Liver (tissue), 8 donors: ENCODE measurements at regions not wholly inside any gene's neighbourhood (a gene's known extent, or its start where the extent isn't known, plus 50 kb on each side); places are given as distances from the start of the nearest gene placed in this dataset.

Experiments
- DNase-seq: peaks from one replicate; pipeline ENCODE4 v3.0.0-alpha.2; 2017; ENCODE audit warnings: low spot score
- H3K27ac ChIP-seq, 2 donors: one replicate each; pipeline ENCODE4 v1.7.0; 2013; ENCODE audit warnings: inconsistent platforms in 2 of 2, low read length in 2 of 2, control low read depth in 1 of 2, low read depth in 1 of 2, mild to moderate bottlenecking in 1 of 2
- H3K27me3 ChIP-seq, 4 donors: one replicate each; pipeline versions ENCODE4 v1.6.1 to v1.7.0; 2013; ENCODE audit warnings: low read length in 3 of 4, inconsistent platforms in 1 of 4, mild to moderate bottlenecking in 1 of 4, moderate library complexity in 1 of 4; ENCODE audit not compliant: control insufficient read depth in 4 of 4, insufficient read depth in 4 of 4
- H3K36me3 ChIP-seq, 4 donors: one replicate each; pipeline versions ENCODE4 v1.6.1 to v1.7.0; 2013; ENCODE audit warnings: low read length in 3 of 4, mild to moderate bottlenecking in 3 of 4, low read depth in 1 of 4, moderate library complexity in 1 of 4; ENCODE audit not compliant: control insufficient read depth in 4 of 4, insufficient read depth in 3 of 4
- H3K4me1 ChIP-seq, 4 donors: one replicate each; pipeline versions ENCODE4 v1.6.1 to v1.7.0; 2013; ENCODE audit warnings: low read length in 3 of 4, mild to moderate bottlenecking in 3 of 4, moderate library complexity in 1 of 4; ENCODE audit not compliant: control insufficient read depth in 4 of 4, insufficient read depth in 4 of 4
- H3K4me3 ChIP-seq, 3 donors: one replicate each; pipeline versions ENCODE4 v1.6.1 to v1.7.0; 2013; ENCODE audit warnings: low read length in 3 of 3, control low read depth in 1 of 3, low read depth in 1 of 3, mild to moderate bottlenecking in 1 of 3
- H3K9ac ChIP-seq, 2 donors: one replicate each; pipeline ENCODE4 v1.7.0; 2013; ENCODE audit warnings: low read length in 2 of 2, mild to moderate bottlenecking in 2 of 2, moderate library complexity in 2 of 2, control low read depth in 1 of 2, low read depth in 1 of 2
- H3K9me3 ChIP-seq, 4 donors: one replicate each; pipeline versions ENCODE4 v1.6.1 to v1.7.0; 2013; ENCODE audit warnings: low read length in 3 of 4; ENCODE audit not compliant: control insufficient read depth in 4 of 4
- EGR1 ChIP-seq, 2 donors: IDR thresholded peaks; 2 replicates each; pipeline ENCODE4 v1.6.1; 2016 to 2018; ENCODE audit warnings: antibody characterized with exemption in 2 of 2, low read depth in 2 of 2
- FOXA1 ChIP-seq: IDR thresholded peaks from 2 replicates; pipeline ENCODE4 v1.6.1; 2016; ENCODE audit warnings: antibody characterized with exemption
- FOXA2 ChIP-seq: IDR thresholded peaks from 2 replicates; pipeline ENCODE4 v1.6.1; 2016; ENCODE audit warnings: antibody characterized with exemption
- GABPA ChIP-seq, 2 donors: IDR thresholded peaks in 1 of 2; conservative IDR thresholded peaks in 1 of 2; 2 replicates each; pipeline ENCODE4 v1.6.1; 2016; ENCODE audit warnings: antibody characterized with exemption in 2 of 2, mild to moderate bottlenecking in 1 of 2, moderate library complexity in 1 of 2
- HNF4A ChIP-seq, 2 donors: conservative IDR thresholded peaks; 2 replicates each; pipeline ENCODE4 v1.6.1; 2016; ENCODE audit warnings: antibody characterized with exemption in 2 of 2, mild to moderate bottlenecking in 2 of 2
- HNF4G ChIP-seq: IDR thresholded peaks from 2 replicates; pipeline ENCODE4 v1.6.1; 2016; ENCODE audit warnings: antibody characterized with exemption
- JUND ChIP-seq, 2 donors: IDR thresholded peaks; 2 replicates each; pipeline ENCODE4 v1.6.1; 2016; ENCODE audit warnings: antibody characterized with exemption in 2 of 2
- NR2F2 ChIP-seq: IDR thresholded peaks from 2 replicates; pipeline ENCODE4 v1.6.1; 2016; ENCODE audit warnings: antibody characterized with exemption
- RAD21 ChIP-seq, 2 donors: IDR thresholded peaks; 2 replicates each; pipeline ENCODE4 v1.6.1; 2016; ENCODE audit warnings: antibody characterized with exemption in 2 of 2, mild to moderate bottlenecking in 2 of 2
- RXRA ChIP-seq, 2 donors: IDR thresholded peaks; 2 replicates each; pipeline ENCODE4 v1.6.1; 2017 to 2018; ENCODE audit warnings: antibody characterized with exemption in 2 of 2, mild to moderate bottlenecking in 1 of 2
- SP1 ChIP-seq: IDR thresholded peaks from 2 replicates; pipeline ENCODE4 v1.6.1; 2018; ENCODE audit warnings: antibody characterized with exemption, mild to moderate bottlenecking
- TAF1 ChIP-seq: conservative IDR thresholded peaks from 2 replicates; pipeline ENCODE4 v1.6.1; 2016; ENCODE audit warnings: antibody characterized with exemption, mild to moderate bottlenecking
- YY1 ChIP-seq: IDR thresholded peaks from 2 replicates; pipeline ENCODE4 v1.6.1; 2016; ENCODE audit warnings: antibody characterized with exemption, mild to moderate bottlenecking
- WGBS: extraction: QIAGEN DNeasy Blood & Tissue Kit; methylation state at CpG from one replicate; pipeline ENCODE4 v1.1.7; 2013; 5-methylcytosine and 5-hydroxymethylcytosine counted together
- TF ChIP-seq, protein P1 (sequence below): IDR thresholded peaks from 2 replicates; pipeline ENCODE4 v1.6.1; 2016; ENCODE audit warnings: antibody characterized with exemption
- TF ChIP-seq, protein P2 (sequence below): IDR thresholded peaks from 2 replicates; pipeline ENCODE4 v1.6.1; 2016; ENCODE audit warnings: antibody characterized with exemption, mild to moderate bottlenecking
- TF ChIP-seq, protein P3 (sequence below): fragments of 150-350 bp; IDR thresholded peaks from 2 replicates; pipeline ENCODE4 v1.5.1; 2017; ENCODE audit warnings: improper control_type of control experiment, low read depth, low read length; ENCODE audit not compliant: missing input control
- TF ChIP-seq, protein P4 (sequence below): IDR thresholded peaks from 2 replicates; pipeline ENCODE4 v1.6.1; 2016; ENCODE audit warnings: antibody characterized with exemption
- TF ChIP-seq, protein P5 (sequence below): IDR thresholded peaks from 2 replicates; pipeline ENCODE4 v1.6.1; 2016; ENCODE audit warnings: antibody characterized with exemption
- donor health status: healthy.
- donor health status: healthy.
- donor health status: healthy.
- donor health status: healthy.
- donor health status: healthy.

DNA sequence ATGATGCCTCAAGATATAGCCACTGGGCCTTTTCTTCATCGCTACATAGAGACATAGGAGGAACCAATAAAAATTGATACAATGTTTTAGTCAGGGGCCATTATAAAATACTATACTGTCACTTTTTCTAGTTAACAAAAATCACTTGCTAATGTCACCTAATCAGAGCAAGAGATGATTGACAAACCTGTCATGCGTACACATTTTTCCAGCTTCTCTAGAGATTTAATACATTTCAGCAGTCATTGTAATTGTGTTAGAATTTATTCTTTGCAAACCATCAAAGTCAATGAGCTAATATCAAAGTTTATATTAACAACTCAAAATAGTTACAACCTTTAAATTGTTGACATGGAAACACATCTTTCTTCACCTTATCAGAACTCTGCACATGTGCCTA is 513.6 kb upstream of the SEMA6A start:
- Histone ChIP-seq H3K4me3 (no peak overlapping the region), H3K9me3 (no peaks in the 10 kb centered on the region), H3K9ac (no peak overlapping the region), H3K27ac (no peak overlapping the region), H3K27me3 (no peaks in the 10 kb centered on the region), H3K36me3 (no peaks in the 10 kb centered on the region), H3K4me1 (no peaks in the 10 kb centered on the region)
- WGBS = 82% methylated on average over 2 of the region's 2 CpGs
- DNase-seq = no peak
- TF ChIP-seq TAF1 (no peak), FOXA1 (no peak), HNF4G (no peak), YY1 (no peak), GABPA (IDR thresholded peaks at IDR 0.05 in 1 of 2, conservative IDR thresholded peaks at IDR 0.05 in 1 of 2) (no peak), EGR1 (IDR thresholded peaks at IDR 0.05; ENCODE audit: low read depth in 2 of 2) (no peak), RXRA (IDR thresholded peaks at IDR 0.05) (no peak), FOXA2 (no peak)
- TF ChIP-seq, protein P1, sequence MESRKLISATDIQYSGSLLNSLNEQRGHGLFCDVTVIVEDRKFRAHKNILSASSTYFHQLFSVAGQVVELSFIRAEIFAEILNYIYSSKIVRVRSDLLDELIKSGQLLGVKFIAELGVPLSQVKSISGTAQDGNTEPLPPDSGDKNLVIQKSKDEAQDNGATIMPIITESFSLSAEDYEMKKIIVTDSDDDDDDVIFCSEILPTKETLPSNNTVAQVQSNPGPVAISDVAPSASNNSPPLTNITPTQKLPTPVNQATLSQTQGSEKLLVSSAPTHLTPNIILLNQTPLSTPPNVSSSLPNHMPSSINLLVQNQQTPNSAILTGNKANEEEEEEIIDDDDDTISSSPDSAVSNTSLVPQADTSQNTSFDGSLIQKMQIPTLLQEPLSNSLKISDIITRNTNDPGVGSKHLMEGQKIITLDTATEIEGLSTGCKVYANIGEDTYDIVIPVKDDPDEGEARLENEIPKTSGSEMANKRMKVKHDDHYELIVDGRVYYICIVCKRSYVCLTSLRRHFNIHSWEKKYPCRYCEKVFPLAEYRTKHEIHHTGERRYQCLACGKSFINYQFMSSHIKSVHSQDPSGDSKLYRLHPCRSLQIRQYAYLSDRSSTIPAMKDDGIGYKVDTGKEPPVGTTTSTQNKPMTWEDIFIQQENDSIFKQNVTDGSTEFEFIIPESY = no peak

DNA sequence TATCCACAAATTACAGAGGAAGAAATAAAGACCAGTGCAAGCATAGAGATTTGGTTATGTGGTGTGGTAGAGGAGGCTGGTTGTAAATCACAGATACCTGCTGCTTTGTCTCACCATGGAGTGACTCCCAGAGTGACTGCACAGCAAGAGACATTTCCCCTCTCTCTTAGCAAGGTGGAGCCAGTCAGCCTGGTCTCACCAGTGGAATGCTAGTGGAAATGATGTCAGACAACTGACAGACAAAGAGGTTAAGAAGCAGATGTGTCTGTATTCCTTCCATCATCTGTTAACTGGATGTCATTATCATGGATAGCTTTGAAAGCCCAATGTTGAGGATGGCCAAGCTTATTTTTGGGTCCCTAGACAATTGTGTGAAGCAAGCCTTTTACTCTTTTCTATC is 509.4 kb upstream of the SEMA6A start:
- Histone ChIP-seq H3K27me3 (no peaks in the 10 kb centered on the region), H3K27ac (no peak overlapping the region)
- DNase-seq = no peak

More for the DNA sequence above, 509.4 kb upstream of the SEMA6A start:
- TF ChIP-seq, protein P2, sequence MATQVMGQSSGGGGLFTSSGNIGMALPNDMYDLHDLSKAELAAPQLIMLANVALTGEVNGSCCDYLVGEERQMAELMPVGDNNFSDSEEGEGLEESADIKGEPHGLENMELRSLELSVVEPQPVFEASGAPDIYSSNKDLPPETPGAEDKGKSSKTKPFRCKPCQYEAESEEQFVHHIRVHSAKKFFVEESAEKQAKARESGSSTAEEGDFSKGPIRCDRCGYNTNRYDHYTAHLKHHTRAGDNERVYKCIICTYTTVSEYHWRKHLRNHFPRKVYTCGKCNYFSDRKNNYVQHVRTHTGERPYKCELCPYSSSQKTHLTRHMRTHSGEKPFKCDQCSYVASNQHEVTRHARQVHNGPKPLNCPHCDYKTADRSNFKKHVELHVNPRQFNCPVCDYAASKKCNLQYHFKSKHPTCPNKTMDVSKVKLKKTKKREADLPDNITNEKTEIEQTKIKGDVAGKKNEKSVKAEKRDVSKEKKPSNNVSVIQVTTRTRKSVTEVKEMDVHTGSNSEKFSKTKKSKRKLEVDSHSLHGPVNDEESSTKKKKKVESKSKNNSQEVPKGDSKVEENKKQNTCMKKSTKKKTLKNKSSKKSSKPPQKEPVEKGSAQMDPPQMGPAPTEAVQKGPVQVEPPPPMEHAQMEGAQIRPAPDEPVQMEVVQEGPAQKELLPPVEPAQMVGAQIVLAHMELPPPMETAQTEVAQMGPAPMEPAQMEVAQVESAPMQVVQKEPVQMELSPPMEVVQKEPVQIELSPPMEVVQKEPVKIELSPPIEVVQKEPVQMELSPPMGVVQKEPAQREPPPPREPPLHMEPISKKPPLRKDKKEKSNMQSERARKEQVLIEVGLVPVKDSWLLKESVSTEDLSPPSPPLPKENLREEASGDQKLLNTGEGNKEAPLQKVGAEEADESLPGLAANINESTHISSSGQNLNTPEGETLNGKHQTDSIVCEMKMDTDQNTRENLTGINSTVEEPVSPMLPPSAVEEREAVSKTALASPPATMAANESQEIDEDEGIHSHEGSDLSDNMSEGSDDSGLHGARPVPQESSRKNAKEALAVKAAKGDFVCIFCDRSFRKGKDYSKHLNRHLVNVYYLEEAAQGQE = no peak
- no peak for TF ChIP-seq HNF4A (conservative IDR thresholded peaks at IDR 0.05)
- TF ChIP-seq, protein P1 = no peak
- no peak for TF ChIP-seq GABPA (IDR thresholded peaks at IDR 0.05 in 1 of 2, conservative IDR thresholded peaks at IDR 0.05 in 1 of 2)
- TF ChIP-seq, protein P3, sequence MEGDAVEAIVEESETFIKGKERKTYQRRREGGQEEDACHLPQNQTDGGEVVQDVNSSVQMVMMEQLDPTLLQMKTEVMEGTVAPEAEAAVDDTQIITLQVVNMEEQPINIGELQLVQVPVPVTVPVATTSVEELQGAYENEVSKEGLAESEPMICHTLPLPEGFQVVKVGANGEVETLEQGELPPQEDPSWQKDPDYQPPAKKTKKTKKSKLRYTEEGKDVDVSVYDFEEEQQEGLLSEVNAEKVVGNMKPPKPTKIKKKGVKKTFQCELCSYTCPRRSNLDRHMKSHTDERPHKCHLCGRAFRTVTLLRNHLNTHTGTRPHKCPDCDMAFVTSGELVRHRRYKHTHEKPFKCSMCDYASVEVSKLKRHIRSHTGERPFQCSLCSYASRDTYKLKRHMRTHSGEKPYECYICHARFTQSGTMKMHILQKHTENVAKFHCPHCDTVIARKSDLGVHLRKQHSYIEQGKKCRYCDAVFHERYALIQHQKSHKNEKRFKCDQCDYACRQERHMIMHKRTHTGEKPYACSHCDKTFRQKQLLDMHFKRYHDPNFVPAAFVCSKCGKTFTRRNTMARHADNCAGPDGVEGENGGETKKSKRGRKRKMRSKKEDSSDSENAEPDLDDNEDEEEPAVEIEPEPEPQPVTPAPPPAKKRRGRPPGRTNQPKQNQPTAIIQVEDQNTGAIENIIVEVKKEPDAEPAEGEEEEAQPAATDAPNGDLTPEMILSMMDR = no peak
- TF ChIP-seq FOXA1 = no peak
- no peak for TF ChIP-seq RXRA (IDR thresholded peaks at IDR 0.05)
- TF ChIP-seq HNF4G = no peak
- no peak for TF ChIP-seq EGR1 (IDR thresholded peaks at IDR 0.05; ENCODE audit: low read depth in 2 of 2)
- TF ChIP-seq RAD21 (IDR thresholded peaks at IDR 0.05) = no peak
- no peak for TF ChIP-seq FOXA2
- no peak for TF ChIP-seq YY1
- TF ChIP-seq SP1 = no peak
- TF ChIP-seq, protein P4, sequence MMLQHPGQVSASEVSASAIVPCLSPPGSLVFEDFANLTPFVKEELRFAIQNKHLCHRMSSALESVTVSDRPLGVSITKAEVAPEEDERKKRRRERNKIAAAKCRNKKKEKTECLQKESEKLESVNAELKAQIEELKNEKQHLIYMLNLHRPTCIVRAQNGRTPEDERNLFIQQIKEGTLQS = no peak
- no peak for TF ChIP-seq JUND (IDR thresholded peaks at IDR 0.05)
- TF ChIP-seq NR2F2 = no peak
- no peak for TF ChIP-seq TAF1
- TF ChIP-seq, protein P5, sequence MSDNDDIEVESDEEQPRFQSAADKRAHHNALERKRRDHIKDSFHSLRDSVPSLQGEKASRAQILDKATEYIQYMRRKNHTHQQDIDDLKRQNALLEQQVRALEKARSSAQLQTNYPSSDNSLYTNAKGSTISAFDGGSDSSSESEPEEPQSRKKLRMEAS = no peak
- no peaks in the 10 kb centered on the region for H3K4me1 ChIP-seq
- H3K4me3 ChIP-seq = no peak overlapping the region
- H3K9me3 ChIP-seq = no peaks in the 10 kb centered on the region
- no peak overlapping the region for H3K9ac ChIP-seq
- H3K36me3 ChIP-seq = no peaks in the 10 kb centered on the region
